Lower leg skin (tissue), 3 donors: ENCODE measurements at regions not wholly inside any gene's neighbourhood (a gene's known extent, or its start where the extent isn't known, plus 50 kb on each side); places are given as distances from the start of the nearest gene placed in this dataset.

ENCODE experiments used
- POLR2A ChIP-seq, 2 donors: fragments of 450-650 bp; IDR thresholded peaks; one replicate each; pipeline ENCODE4 v1.6.1; 2016 to 2017; ENCODE audit warnings: antibody characterized with exemption in 2 of 2, mild to moderate bottlenecking in 1 of 2, moderate library complexity in 1 of 2
- TF ChIP-seq, protein P1 (sequence below), 3 donors: fragments of 450-650 bp; IDR thresholded peaks; one replicate each; pipeline ENCODE4 v1.5.1; 2016; ENCODE audit warnings: antibody characterized with exemption in 3 of 3, mild to moderate bottlenecking in 3 of 3, moderate library complexity in 2 of 3

DNA sequence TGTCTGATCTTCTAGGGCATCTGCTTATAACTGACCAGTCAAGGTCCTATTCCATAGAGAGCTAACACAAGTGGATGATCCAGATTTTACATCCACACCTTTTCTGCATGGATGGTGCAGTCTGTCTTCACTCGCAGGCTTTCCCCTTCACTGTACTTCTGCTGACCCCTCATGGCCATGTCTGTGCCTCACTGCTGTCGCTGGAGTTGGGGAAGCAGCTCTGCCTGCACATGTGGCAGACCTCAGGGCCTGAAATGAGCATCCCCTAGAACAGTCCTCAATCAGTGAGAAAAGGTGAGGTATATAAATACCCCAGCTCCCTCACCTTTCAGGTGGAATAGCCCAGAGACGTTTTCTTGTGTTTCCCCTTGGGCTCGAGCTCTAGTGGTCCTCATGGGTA lies 233.8 kb downstream of the ANKRD36B start:
- TF ChIP-seq, protein P1, sequence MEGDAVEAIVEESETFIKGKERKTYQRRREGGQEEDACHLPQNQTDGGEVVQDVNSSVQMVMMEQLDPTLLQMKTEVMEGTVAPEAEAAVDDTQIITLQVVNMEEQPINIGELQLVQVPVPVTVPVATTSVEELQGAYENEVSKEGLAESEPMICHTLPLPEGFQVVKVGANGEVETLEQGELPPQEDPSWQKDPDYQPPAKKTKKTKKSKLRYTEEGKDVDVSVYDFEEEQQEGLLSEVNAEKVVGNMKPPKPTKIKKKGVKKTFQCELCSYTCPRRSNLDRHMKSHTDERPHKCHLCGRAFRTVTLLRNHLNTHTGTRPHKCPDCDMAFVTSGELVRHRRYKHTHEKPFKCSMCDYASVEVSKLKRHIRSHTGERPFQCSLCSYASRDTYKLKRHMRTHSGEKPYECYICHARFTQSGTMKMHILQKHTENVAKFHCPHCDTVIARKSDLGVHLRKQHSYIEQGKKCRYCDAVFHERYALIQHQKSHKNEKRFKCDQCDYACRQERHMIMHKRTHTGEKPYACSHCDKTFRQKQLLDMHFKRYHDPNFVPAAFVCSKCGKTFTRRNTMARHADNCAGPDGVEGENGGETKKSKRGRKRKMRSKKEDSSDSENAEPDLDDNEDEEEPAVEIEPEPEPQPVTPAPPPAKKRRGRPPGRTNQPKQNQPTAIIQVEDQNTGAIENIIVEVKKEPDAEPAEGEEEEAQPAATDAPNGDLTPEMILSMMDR (IDR thresholded peaks at IDR 0.05) = no peak
- no peak for TF ChIP-seq POLR2A (IDR thresholded peaks at IDR 0.05)
